Lower leg skin (tissue), 3 donors: ENCODE measurements at regions not wholly inside any gene's neighbourhood (a gene's known extent, or its start where the extent isn't known, plus 50 kb on each side); places are given as distances from the start of the nearest gene placed in this dataset.

Experiments
- POLR2A ChIP-seq, 2 donors: fragments of 450-650 bp; IDR thresholded peaks; one replicate each; pipeline ENCODE4 v1.6.1; 2016 to 2017; ENCODE audit warnings: antibody characterized with exemption in 2 of 2, mild to moderate bottlenecking in 1 of 2, moderate library complexity in 1 of 2
- TF ChIP-seq, protein P1 (sequence below), 3 donors: fragments of 450-650 bp; IDR thresholded peaks; one replicate each; pipeline ENCODE4 v1.5.1; 2016; ENCODE audit warnings: antibody characterized with exemption in 3 of 3, mild to moderate bottlenecking in 3 of 3, moderate library complexity in 2 of 3

DNA sequence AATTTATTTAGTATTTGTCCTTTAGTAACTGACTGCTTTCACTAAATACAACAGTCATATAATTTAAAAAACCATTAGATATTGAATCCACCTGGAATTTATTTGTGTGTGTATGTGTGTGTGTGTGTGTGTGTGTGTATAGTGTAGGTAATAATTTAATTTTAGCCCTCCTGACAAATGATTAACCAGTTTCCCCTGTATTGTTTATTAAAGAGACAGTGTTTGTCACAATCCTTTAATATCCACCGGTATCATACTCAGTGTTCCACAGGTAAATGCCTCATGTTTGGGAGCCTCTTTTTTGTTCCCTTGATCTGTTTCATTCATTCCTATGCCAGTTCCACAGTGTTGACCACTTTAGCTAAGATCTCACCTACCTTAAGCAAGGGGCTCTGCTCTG is 134.6 kb upstream of the IRX3 start:
- TF ChIP-seq, protein P1, sequence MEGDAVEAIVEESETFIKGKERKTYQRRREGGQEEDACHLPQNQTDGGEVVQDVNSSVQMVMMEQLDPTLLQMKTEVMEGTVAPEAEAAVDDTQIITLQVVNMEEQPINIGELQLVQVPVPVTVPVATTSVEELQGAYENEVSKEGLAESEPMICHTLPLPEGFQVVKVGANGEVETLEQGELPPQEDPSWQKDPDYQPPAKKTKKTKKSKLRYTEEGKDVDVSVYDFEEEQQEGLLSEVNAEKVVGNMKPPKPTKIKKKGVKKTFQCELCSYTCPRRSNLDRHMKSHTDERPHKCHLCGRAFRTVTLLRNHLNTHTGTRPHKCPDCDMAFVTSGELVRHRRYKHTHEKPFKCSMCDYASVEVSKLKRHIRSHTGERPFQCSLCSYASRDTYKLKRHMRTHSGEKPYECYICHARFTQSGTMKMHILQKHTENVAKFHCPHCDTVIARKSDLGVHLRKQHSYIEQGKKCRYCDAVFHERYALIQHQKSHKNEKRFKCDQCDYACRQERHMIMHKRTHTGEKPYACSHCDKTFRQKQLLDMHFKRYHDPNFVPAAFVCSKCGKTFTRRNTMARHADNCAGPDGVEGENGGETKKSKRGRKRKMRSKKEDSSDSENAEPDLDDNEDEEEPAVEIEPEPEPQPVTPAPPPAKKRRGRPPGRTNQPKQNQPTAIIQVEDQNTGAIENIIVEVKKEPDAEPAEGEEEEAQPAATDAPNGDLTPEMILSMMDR (IDR thresholded peaks at IDR 0.05): no peak
- TF ChIP-seq POLR2A (IDR thresholded peaks at IDR 0.05): no peak
